Type B pancreatic cell (in vitro differentiated cells): ENCODE measurements at regions not wholly inside any gene's neighbourhood (a gene's known extent, or its start where the extent isn't known, plus 50 kb on each side); places are given as distances from the start of the nearest gene placed in this dataset.

Source experiments
- DNase-seq: peaks from one replicate; pipeline ENCODE4 v3.0.0; 2021; ENCODE audit warnings: mixed read lengths; ENCODE audit not compliant: unreplicated experiment; ENCODE audit errors: extremely low spot score
- H3K27ac Mint-ChIP-seq: 2 replicates; pipeline ENCODE4 v1.8.0; 2021; ENCODE audit warnings: mild to moderate bottlenecking, mixed read lengths
- H3K27me3 Mint-ChIP-seq: 2 replicates; pipeline ENCODE4 v1.8.0; 2021; ENCODE audit warnings: mixed read lengths
- H3K36me3 Mint-ChIP-seq: 2 replicates; pipeline ENCODE4 v1.8.0; 2021; ENCODE audit warnings: mixed read lengths
- H3K4me1 Mint-ChIP-seq: one replicate; pipeline ENCODE4 v1.8.0; 2021; ENCODE audit warnings: mixed read lengths; ENCODE audit not compliant: unreplicated experiment
- H3K4me3 Mint-ChIP-seq: 2 replicates; pipeline ENCODE4 v1.8.0; 2021; ENCODE audit warnings: mild to moderate bottlenecking, mixed read lengths
- H3K9me3 Mint-ChIP-seq: 2 replicates; pipeline ENCODE4 v1.8.0; 2021; ENCODE audit warnings: mixed read lengths
- TF ChIP-seq, protein P1 (sequence below): fragments of 200-600 bp; sonication (generic); conservative IDR thresholded peaks from 2 replicates; pipeline ENCODE4 v1.5.0; 2021; ENCODE audit warnings: antibody characterized with exemption, mild to moderate bottlenecking

DNA sequence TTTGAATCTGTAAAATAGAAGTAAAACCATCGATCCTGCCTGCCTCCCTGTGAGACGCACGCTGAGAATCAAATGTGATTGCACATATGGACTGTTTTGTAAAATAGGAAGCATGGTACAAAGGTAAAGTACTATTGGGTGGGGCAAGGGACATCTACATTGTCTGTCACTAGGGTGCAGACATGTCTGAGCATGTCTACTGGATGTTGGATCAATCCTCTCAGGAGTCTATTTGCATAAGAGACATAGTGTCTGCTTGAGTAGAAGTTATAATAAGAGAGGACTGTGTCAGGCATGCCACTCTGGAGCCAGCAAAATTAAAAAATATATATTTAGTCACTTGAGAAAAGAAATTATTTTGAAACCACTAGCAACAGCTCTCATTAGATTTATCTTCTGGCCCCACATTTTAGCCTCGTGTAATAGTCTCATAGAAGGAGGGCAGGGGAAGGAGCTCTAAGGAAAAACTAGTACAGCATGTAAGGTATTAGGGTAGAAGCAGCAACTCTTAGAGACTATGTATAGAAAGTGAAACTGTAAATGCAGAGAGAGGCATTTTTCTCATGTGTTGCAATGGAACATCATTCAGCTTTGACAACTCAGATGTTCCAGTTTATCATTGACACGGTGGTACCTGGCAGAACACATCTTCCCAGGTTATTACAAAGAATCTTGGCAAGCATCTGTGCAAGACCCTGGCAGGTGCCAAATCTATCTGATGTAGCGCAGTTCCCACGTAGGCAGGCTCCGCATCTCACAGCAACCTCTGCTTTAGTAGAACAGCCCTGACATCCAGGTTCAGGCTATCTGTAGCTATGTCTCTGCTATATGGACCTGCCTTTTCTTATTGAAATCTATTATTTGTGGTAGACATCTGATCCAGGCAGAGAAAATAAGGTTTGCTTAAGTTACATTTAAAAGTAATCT, 85.2 kb upstream of the CHL1 start:
- Mint-ChIP-seq H3K36me3 (no peaks in the 10 kb centered on the region), H3K9me3 (no peaks in the 10 kb centered on the region), H3K27ac (peak overlapping the region; percentile 79), H3K27me3 (peaks cover 3% of the 10 kb centered on the region), H3K4me3 (no peak overlapping the region), H3K4me1 (no peaks in the 10 kb centered on the region)
- TF ChIP-seq, protein P1, sequence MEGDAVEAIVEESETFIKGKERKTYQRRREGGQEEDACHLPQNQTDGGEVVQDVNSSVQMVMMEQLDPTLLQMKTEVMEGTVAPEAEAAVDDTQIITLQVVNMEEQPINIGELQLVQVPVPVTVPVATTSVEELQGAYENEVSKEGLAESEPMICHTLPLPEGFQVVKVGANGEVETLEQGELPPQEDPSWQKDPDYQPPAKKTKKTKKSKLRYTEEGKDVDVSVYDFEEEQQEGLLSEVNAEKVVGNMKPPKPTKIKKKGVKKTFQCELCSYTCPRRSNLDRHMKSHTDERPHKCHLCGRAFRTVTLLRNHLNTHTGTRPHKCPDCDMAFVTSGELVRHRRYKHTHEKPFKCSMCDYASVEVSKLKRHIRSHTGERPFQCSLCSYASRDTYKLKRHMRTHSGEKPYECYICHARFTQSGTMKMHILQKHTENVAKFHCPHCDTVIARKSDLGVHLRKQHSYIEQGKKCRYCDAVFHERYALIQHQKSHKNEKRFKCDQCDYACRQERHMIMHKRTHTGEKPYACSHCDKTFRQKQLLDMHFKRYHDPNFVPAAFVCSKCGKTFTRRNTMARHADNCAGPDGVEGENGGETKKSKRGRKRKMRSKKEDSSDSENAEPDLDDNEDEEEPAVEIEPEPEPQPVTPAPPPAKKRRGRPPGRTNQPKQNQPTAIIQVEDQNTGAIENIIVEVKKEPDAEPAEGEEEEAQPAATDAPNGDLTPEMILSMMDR: no peak
- no peak for DNase-seq

GRCh38 chr3:112773-113172, 83.8 kb upstream of the CHL1 start:
- Mint-ChIP-seq H3K4me3 (no peak overlapping the region), H3K4me1 (no peaks in the 10 kb centered on the region), H3K27ac (no peak overlapping the region), H3K9me3 (no peaks in the 10 kb centered on the region), H3K27me3 (peaks cover 3% of the 10 kb centered on the region), H3K36me3 (no peaks in the 10 kb centered on the region)
- no peak for DNase-seq
- TF ChIP-seq, protein P1: no peak

DNA sequence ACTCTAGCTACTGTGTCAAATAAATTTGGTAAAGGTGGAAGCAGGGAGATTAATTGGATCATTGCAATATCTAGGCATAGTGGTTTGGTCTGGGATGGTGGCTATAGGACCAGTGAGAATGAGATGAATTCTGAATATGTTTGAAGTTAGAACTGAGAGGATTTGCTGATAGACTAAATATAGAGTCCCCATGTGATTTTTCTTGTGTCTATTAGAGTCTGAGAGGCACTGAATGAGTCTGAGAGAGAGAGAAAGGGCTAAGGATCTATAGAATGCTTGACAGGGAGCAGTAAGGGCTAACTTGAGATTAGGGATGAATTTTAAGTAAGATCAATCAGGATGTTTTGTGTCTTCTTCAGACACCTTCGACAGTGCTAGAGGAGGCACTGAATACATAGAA, 77.9 kb upstream of the CHL1 start:
- H3K27me3 Mint-ChIP-seq: peaks cover 3% of the 10 kb centered on the region
- no peak overlapping the region for H3K27ac Mint-ChIP-seq
- H3K9me3 Mint-ChIP-seq: no peaks in the 10 kb centered on the region
- H3K4me1 Mint-ChIP-seq: no peaks in the 10 kb centered on the region
- TF ChIP-seq, protein P1: no peak
- H3K36me3 Mint-ChIP-seq: no peaks in the 10 kb centered on the region
- H3K4me3 Mint-ChIP-seq: no peak overlapping the region
- DNase-seq: no peak

DNA sequence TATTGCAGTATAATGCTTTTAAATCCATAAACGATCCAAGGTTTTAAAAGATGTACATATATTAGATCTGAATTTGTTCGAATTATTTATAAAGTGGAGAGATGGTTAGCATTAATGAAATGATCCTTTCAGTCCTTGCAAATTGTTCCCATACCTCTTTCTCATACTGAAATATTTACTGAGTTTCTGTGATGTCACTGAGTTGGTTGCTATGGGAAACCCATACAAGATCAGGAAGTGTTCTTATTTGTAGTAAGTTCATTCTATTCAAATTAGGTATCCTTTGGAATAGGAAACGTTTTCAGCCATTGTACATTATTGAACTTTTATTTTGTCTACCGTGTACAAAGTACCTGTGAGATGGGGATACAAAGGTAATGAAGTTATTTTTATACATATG, 73.2 kb upstream of the CHL1 start:
- Mint-ChIP-seq H3K36me3 (no peaks in the 10 kb centered on the region), H3K4me3 (no peak overlapping the region), H3K27me3 (no peaks in the 10 kb centered on the region), H3K4me1 (no peaks in the 10 kb centered on the region), H3K9me3 (no peaks in the 10 kb centered on the region), H3K27ac (no peak overlapping the region)
- TF ChIP-seq, protein P1: no peak
- DNase-seq: no peak

DNA sequence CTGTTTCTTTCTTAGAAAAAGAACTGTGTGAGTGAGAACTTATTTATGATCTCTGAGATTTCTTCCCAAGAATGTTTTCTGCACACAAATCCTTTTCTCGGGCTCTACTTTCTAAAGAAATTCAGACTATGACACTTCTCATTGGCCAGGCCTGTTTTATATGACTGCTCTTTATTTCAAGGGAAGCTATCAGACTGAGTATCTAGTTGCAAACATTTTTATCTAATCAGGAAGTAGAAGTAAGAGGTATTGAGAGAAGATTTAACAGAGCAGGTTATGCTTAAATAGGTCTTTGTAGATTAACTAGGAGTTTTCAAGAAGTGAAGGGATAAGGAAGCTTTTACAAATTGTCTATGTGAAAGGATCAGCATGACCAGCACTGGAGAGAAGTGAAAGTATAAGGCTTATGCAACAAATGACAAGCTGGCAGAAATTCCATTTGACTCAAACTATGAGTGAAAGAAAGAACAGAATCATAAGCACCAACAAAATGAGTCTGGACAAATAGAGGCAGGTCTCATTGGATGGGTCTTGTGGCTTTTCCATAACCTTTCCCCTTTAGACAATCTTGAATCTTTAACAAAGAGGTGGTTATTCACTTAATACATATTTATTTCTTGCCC, 71.9 kb upstream of the CHL1 start:
- no peak overlapping the region for H3K27ac Mint-ChIP-seq
- H3K36me3 Mint-ChIP-seq: no peaks in the 10 kb centered on the region
- H3K9me3 Mint-ChIP-seq: no peaks in the 10 kb centered on the region
- DNase-seq: no peak
- no peak overlapping the region for H3K4me3 Mint-ChIP-seq
- TF ChIP-seq, protein P1: no peak
- H3K4me1 Mint-ChIP-seq: no peaks in the 10 kb centered on the region
- H3K27me3 Mint-ChIP-seq: no peaks in the 10 kb centered on the region
